GM21825 (cell line): ENCODE measurements at regions not wholly inside any gene's neighbourhood (a gene's known extent, or its start where the extent isn't known, plus 50 kb on each side); places are given as distances from the start of the nearest gene placed in this dataset.
"Not testable (repeated sequence)": the region's sequence is repeated elsewhere in the genome, so short reads cannot be mapped to it uniquely, and the experiment has no call there.

Experiments used
- ATAC-seq: cut with Tn5 transposase; IDR thresholded peaks from one replicate; pipeline ENCODE4 v1.9.1; 2021; ENCODE audit warnings: mild to moderate bottlenecking, moderate library complexity; ENCODE audit not compliant: unreplicated experiment

DNA sequence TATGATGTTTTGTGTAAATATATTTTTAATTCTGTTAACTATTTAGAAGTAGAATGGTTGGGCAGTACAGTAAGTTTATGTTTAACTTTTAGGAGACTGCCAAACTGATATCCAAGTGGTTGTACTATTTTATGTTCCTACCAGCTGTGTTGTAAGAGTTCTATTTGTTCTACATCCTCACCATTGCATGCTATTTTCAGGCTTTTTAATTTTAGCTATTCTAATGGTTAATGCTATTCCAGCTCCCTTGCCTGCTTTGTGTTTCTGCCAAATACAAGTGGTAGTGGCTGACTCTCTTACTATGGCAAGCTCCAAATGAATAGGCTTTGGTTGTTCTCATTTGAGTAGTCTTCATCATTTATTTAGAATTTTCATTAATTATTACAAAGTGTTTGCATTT, 476.4 kb downstream of the KIF4B start:
- no peak for ATAC-seq

DNA sequence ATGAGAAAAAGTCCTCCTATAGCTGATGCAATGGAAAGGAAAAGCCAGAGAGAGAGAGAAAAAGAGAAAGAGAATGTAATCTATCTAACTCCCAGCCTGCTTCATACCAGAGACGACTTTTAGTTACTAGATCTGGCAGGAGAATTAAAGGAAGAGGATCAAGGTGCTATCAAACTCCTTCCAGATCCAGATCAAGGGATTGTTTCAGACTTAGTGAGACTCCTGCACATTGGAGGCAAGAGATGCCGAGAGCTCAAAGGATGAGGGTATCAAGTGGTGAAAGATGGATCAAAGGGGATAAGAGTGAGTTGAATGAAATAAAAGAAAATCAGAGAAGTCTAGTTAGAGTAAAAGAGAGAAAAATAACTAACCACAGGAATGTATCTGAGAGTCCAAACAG, 478.6 kb downstream of the KIF4B start:
- ATAC-seq: no peak

DNA sequence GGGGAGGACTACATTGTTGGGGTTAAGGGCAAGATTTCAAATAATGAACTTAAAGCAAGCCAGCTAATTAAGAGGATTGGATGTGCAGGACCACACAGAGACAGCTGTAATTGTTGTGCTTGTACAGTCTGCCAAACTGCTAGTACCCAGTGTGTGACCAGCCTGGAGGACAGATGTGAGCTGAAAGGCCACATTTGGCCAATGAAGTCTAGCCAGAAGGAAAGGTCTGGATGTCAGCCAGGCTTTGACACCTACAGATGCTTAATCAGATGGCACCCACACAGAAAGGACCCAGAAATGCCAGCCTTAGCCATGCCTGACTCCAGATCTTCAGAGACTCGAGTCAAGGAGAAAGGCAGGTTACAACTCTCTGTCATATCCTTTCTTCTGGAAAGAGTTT, 491.1 kb downstream of the KIF4B start:
- no peak for ATAC-seq

DNA sequence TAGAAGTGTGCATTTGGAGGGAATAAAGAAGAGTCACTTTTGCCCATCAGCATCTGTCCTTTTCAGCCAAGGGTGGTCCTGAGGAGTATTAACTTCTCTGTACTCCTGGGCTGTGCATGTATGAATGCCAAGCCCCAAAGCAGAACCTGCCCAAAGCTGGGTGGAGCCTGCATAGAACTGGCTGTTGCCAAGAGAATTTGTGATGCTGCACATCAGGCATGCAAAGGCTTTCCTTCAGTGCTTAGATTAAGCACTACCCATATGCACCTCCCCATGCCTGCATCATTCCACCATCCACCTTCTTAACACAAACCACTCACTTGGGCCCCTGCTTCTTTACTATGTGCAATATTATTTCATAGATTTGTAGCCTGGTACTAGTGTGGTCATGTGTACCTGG, 493.8 kb downstream of the KIF4B start:
- ATAC-seq: no peak

DNA sequence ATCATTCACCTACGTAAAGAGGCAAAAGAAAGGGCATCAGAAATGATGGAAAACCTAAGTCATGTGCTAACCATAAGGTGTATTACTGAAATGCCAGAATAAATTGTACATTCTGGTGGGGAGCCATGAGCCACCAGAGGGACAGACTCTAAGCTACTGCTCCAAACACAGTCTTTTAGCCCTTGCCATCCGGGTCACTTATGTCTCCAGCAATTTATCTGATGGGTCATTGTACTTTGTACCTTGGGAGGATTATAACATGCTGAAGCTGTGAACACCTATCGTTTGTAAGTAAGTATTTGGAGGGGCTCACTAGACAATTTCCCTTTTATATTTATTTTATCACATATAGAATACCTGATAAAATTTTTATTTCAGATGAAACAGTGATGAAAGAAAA, 495.1 kb downstream of the KIF4B start:
- no peak for ATAC-seq

DNA sequence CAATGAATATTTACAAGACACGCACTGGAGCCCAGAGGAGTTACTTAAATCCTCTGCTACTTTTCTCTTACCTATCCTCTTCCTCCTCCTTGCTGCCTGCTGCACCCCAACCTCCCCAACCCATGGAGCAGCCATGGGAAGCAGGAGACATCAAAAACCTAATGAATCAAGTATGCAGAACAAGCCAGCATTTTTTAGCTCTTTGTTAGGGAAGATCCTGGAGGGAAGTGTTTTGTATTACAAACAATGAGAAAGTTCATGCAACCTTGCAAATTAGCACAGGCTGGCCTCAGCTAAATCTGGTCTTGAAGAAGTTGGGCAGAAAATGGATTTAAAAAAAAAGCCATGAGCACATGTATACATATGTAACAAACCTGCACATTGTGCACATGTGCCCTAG, 498.8 kb downstream of the KIF4B start:
- no peak for ATAC-seq

DNA sequence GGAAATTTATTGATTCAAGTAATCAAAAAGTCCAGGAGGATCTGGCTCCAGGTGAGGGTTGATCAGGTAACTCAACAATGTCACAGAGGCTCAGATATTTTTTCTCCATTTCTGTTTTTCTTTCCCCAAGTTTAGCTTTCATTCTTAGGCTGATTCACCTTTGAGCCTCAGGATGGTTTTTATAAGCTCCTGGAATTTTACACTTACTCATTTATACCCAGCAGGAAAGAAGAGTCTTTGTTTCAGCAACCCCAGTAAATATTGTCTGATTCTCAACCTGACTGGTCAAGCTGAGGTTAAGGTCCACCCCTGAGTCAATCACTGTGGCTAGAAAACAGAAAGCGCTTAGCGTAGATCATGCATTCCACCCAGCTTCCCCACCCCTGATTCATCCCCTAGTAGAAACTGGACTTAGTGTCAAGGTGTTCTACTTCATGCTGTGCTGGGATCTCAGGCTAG, 500.6 kb downstream of the KIF4B start:
- ATAC-seq: no peak

DNA sequence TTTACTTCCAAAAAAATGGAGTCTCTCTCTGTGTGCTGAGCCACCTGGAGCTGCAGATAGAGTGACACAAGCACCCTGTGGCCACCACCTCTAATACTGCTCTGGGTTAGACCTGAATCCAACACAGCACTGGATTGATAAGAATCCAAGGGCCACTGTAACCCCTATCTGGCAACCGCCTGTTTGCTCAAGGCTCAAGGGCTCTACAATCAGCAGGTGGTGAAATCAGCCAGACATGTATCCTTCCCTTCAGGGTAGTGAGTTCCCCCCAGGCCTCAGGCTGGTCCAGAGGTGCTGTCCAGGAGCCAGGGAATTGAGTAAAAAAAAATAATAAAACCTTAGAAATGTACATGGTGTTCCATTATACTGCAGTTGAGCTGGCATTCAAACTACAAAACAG, 509.0 kb downstream of the KIF4B start:
- no peak for ATAC-seq

DNA sequence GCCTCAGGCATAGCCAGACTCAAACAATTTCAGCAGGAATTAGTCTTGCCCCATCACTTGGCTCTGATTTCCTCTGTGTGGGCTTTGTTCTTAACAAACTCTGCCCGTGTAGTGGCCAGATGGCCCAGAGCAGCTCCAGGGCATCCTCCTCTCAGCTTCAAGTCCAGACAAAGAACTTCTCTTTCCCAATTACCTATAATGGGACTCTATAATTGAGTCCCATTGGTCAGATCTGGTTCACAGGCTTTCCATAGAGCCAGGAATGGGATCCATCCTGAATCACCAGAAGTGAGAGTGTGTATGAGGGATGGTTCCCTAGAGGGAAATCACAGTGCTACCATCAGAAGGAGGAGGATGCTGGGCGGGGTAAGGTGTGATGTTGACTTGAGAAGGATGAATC, 515.8 kb downstream of the KIF4B start:
- ATAC-seq: no peak

DNA sequence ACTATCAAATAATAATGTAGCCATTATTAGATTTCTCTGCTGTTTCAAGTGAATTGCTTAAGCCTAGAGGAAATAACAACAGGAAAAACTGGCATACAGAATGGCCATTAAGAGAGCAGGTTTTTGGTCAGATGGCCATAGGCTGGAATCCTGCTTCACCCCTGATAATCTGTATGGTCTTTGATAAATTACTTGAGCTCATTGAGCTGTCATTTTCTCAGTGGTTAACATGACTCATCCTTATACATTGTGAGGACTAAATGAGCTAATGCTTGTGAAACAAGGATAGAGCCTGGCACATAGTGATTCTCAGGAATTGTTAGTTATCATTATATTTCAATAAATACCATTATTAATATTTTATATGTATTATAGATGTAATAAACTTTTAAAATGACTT, 516.5 kb downstream of the KIF4B start:
- no peak for ATAC-seq

DNA sequence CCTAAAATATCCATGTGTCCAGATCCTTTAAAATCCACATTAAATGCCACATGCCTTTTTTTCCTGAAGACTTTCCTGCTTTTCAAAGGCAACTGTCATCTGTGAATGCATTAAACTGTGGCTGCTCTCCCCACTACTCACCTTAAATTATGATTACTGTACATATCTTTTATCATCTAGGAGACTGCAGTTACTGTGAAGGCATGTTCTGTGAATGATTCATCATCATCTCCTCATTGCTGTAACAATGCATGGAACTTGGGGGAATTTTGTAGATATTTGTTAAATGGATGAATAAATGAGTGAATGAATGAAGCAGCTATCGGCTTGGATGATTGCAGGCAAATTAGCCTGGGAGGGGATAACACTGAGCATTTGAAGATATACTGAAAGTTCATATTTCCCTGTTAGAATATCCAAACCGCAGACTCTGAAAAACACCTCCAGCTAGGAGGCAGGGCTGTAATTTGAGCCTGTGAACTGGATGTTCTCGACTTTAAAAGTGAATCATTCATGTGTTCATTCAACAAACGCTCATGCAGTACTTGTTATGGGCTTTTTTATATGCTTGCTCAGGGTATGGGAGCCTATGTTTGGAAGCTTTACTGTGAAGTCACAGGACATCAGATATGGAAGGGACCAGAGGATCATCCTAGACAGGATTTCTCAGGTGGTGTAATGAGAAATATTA, 519.2 kb downstream of the KIF4B start:
- ATAC-seq: no peak

DNA sequence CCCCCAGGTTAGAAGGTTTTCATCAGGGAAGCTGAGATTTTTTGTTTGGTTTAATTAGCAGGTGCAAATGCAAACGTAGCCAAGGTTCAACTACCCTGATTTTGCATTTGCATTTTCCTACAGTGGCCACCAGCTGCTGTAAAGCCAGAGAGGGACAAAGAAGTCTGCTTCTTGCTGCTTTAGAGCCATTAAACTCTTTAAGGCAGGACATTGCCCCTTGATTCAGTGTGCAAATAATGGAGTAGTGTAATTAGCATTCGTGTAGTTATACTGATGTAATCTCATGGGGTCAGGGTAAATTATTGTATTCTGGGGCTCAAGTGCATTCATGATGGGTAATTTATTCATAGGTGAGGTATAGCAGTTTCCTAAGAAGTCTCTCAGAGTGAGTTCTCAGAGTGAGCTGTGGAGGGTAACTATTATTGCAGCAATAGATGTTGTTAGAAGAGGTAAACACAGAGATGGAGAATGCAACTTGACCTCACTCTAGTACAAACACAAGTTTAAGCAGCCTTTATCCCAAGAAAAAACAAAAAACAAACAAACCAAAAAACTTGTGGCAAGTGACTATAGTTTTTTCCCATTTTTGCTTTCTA, 526.5 kb downstream of the KIF4B start:
- ATAC-seq: no peak

DNA sequence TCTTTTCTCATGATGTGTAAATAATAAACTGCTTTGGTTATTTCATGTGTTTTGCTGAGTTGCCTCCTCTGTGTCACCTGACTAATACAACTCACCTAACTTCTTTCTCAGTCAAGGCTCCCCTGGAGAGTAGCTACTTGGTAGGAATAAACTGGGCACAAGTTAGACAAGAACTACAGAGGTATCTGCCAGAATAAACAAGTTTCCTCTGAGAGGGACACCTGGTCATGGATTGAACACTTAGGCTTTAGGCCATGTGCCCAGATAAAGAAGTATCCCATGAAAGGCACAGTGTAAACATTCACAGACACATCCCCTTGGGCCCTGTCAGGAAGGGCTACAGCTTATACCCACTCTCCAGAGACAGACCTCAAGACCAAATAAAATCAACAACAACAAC, 532.5 kb downstream of the KIF4B start:
- no peak for ATAC-seq

DNA sequence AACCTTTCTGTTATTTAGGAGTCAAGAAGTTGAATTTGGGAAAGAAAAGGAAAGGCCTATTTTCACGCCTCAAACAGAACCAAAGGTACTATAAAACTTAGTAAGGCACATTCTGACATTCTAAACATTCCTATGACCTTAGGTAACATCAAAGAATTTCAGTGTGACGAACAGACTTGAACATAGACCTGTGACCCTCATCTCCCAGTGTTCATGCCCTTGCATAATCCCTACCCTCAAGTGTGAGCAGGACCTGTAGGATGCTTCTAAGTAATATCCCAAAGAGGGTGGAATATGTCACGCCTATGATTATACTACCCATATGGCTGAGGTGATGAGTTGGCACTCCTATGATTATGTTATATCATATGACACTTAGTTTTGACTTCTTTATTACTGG, 540.9 kb downstream of the KIF4B start:
- no peak for ATAC-seq

DNA sequence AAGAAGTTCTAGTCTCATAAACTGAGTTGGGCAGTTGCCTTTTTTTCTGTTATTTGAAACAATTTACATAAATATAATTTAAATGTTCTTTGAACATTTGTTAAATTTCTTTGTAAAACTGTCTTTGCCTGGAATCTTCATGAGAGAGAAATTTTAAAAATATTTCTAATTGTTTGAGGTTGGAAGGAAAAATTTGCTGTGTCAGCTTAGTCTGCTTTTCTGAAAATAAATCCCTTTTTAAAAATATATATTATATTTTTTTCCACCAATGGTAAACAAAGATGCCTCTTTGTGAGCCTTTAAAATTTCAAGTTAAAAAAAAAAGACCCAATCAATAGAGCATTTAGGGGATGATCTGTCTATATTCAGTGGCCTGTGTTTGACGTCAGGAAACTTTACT, 542.7 kb downstream of the KIF4B start:
- ATAC-seq: no peak

DNA sequence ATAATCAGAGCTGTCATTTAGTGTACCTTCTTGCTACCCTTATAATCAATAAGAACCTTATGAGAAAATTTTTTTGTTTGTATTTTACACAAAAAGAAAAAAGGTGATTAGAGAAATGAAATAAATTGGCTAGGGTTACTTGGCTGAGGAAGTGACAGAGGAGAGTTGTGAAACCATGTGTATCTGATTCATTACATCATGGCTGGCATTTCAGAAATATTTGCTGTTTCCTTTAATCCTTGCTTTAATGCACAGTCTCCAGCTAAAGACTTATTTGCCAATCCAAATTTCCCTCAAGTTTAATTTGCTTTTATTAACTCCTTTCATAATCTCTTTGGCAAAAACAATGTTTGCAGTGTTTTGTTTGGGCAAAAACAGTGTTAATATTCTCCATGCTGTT, 543.1 kb downstream of the KIF4B start:
- no peak for ATAC-seq

DNA sequence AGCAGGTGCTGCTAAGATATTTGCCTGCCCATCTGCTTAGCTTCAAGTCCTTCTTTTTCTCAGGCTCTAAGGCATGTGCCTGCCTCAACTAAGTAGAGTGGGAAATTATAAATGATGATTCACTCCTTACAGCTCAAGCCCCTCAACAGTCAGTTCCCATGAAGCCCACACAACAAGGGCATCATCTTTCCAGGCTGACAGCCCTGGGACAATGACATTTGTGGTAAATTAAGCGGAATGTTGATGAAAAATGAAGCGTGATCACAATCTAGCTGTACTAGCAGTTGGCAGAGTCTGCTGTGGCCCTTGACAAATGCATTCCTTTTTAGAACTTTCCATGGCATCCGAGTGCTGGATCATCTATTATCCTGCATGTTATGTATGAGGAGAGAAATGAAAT, 548.6 kb downstream of the KIF4B start:
- ATAC-seq: no peak

DNA sequence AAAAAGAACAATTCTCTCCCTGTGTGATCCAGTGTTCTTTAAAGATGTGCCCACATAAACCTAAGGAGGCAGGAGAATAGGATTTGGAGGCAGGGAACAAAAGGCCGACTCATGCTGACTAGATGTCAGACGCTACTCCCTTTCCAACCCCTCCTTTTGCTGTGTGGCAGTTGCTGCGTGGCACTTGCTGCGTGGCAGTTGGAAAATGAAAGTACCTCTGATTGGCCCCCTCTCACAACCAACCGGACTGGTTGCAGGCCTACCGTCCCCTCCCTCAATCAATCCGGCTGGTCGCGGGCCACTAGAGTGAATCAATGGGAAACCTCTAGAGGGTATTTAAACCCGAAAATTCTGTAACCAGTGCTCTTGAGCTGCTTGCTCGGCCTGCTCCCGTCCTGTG, 551.0 kb downstream of the KIF4B start:
- ATAC-seq: no peak

DNA sequence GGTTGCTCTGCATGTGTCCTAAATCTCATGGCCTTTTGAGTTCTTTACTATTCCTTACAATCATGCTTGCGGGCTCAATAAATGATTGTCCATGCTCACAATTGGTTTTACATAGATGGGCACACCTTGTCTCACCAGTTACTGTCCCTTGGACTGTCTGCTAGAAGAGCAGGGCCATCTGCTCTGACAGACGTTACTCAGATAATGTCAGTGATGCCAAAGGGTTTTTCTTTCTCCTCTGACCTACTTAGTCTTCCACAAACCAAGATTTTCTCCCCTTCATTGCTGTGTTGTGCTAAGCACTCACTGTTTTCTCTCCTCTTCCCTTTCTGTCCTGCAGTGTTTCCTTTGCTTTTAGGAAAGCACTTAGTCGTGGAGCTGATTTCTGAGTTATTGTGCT, 562.3 kb downstream of the KIF4B start:
- no peak for ATAC-seq

DNA sequence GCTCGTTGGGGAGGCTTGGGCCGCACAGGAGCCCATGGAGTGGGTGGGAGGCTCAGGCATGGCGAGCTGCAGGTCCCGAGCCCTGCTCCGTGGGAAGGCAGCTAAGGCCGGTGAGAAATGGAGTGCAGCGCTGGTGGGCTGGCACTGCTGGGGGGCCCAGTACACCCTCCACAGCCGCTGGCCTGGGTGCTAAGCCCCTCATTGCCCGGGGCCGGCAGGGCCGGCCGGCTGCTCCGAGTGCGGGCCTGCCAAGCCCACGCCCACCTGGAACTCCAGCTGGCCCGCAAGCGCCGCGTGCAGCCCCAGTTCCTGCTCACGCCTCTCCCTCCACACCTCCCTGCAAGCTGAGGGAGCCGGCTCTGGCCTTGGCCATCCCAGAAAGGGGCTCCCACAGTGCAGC, 573.3 kb downstream of the KIF4B start:
- not testable (repeated sequence) for ATAC-seq

DNA sequence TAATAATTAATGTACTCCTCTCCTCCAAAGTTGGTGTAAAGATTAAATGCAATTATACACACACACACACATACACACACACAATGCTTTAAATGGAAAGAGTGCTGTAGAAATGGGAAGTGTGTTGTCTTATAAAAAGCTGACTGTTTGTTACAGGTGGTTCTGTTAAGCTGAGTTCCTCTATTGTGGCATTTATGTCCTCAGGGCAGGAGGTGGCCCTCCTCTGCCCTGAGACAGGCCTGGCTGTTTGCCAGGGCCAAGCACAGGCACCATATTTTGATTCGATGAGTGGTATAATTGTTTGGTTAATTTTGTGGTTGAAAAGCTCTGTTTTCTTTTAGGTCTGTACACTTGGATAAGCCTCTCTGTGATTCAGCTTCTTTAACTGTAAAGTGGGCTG, 573.9 kb downstream of the KIF4B start:
- no peak for ATAC-seq

DNA sequence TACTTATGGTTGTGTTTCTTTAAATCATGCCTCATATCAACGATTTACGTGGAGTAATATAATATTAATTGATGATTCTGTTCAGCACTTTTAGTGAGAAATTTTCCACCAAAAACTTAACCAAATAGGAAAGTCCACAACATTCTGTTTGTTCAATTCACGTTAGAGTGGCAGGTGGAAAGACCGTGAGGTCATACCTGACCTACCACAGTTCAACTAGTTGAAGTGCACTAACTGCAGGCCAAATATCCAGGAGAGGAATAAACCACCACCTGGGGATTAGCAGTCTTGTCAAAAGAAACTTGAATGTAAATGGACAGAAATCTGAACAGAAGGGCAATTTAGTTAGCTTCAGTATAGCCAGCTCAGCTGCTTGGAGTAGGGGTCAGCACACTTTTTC, 577.7 kb downstream of the KIF4B start:
- no peak for ATAC-seq

DNA sequence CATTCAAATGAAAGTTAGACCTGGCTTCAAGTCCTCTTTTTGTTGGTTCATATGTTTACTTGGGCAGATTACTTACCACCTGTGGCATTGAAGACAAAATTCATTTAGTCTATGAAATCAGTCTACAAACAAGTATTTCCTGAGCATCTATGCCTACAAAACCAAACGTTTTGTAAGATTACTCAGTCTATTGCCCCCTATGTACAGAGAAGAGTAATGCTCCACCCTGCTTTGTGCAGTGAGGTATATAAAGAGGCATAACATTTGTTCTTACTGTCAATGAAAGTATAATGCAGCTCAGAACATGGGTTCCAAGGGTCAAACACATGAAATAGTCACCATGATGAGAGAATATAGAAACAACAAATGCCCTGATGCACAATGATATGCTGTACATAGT, 580.7 kb downstream of the KIF4B start:
- ATAC-seq: no peak
